ENCODE measurements at regions not wholly inside any gene's neighbourhood (a gene's known extent, or its start where the extent isn't known, plus 50 kb on each side); places are given as distances from the start of the nearest gene placed in this dataset.

GRCh38 chr4:187069398-187069797 lies 345.7 kb upstream of the FAT1 start:
- Histone ChIP-seq H3K9me3 (ENCODE audit: control insufficient read depth, insufficient read depth, low read length) (peaks cover 6% of the 10 kb centered on the region), H3K4me3 (ENCODE audit: low read length) (no peak overlapping the region), H3K36me3 (ENCODE audit: control insufficient read depth, insufficient read depth, low read length) (no peaks in the 10 kb centered on the region), H3K27me3 (ENCODE audit: control insufficient read depth, insufficient read depth, low read length) (no peaks in the 10 kb centered on the region), H3K4me1 (ENCODE audit: control insufficient read depth, insufficient read depth, low read length) (no peaks in the 10 kb centered on the region), H3K27ac (ENCODE audit: low read length) (no peak overlapping the region)
- Mint-ChIP-seq H3K9me3 (peaks cover 5 to 18% of the 10 kb centered on the region in 2 donors), H3K36me3 (no peaks in the 10 kb centered on the region), H3K27me3 (ENCODE audit: low read depth in 2 of 2) (no peaks in the 10 kb centered on the region), H3K4me3 (no peak overlapping the region), H3K4me1 (no peaks in the 10 kb centered on the region), H3K27ac (no peak overlapping the region)
- DNase-seq (no peak), ATAC-seq (no peak)
- intact Hi-C loops (cut with micrococcal nuclease): no loop called here
- WGBS (ENCODE audit: insufficient coverage): 76% methylated on average over 10 of the region's 10 CpGs
- no peak for TF ChIP-seq CTCF (IDR thresholded peaks at IDR 0.05)

GRCh38 chr4:187070158-187070557 lies 346.5 kb upstream of the FAT1 start:
- H3K4me3 ChIP-seq (ENCODE audit: low read length): no peak overlapping the region
- no peaks in the 10 kb centered on the region for H3K27me3 ChIP-seq (ENCODE audit: control insufficient read depth, insufficient read depth, low read length)
- 73% methylated on average over 3 of the region's 3 CpGs for WGBS (ENCODE audit: insufficient coverage)
- H3K27ac ChIP-seq (ENCODE audit: low read length): no peak overlapping the region
- no peaks in the 10 kb centered on the region for H3K4me1 Mint-ChIP-seq
- peaks cover 5 to 18% of the 10 kb centered on the region in 2 donors for H3K9me3 Mint-ChIP-seq
- no peak for TF ChIP-seq CTCF (IDR thresholded peaks at IDR 0.05)
- ATAC-seq (no peak), DNase-seq (no peak)
- no peak overlapping the region for H3K27ac Mint-ChIP-seq
- peaks cover 6% of the 10 kb centered on the region for H3K9me3 ChIP-seq (ENCODE audit: control insufficient read depth, insufficient read depth, low read length)
- H3K36me3 ChIP-seq (ENCODE audit: control insufficient read depth, insufficient read depth, low read length): no peaks in the 10 kb centered on the region
- no peak overlapping the region for H3K4me3 Mint-ChIP-seq
- H3K36me3 Mint-ChIP-seq: no peaks in the 10 kb centered on the region
- H3K27me3 Mint-ChIP-seq (ENCODE audit: low read depth in 2 of 2): no peaks in the 10 kb centered on the region
- no peaks in the 10 kb centered on the region for H3K4me1 ChIP-seq (ENCODE audit: control insufficient read depth, insufficient read depth, low read length)
- intact Hi-C loops (cut with micrococcal nuclease): no loop called here

- no peak overlapping the region for H3K4me3 Mint-ChIP-seq
- Histone ChIP-seq H3K27me3 (ENCODE audit: control insufficient read depth, insufficient read depth, low read length) (no peaks in the 10 kb centered on the region), H3K27ac (ENCODE audit: low read length) (no peak overlapping the region), H3K4me1 (ENCODE audit: control insufficient read depth, insufficient read depth, low read length) (no peaks in the 10 kb centered on the region), H3K9me3 (ENCODE audit: control insufficient read depth, insufficient read depth, low read length) (peaks cover 6% of the 10 kb centered on the region), H3K4me3 (ENCODE audit: low read length) (no peak overlapping the region), H3K36me3 (ENCODE audit: control insufficient read depth, insufficient read depth, low read length) (no peaks in the 10 kb centered on the region)
- DNase-seq (no peak), ATAC-seq (no peak)
- intact Hi-C loops (cut with micrococcal nuclease): no loop called here
- TF ChIP-seq CTCF (IDR thresholded peaks at IDR 0.05): no peak
- no peaks in the 10 kb centered on the region for H3K27me3 Mint-ChIP-seq (ENCODE audit: low read depth in 2 of 2)
- H3K27ac Mint-ChIP-seq: no peak overlapping the region
- H3K4me1 Mint-ChIP-seq: no peaks in the 10 kb centered on the region
- peaks cover 3 to 18% of the 10 kb centered on the region in 2 donors for H3K9me3 Mint-ChIP-seq
- H3K36me3 Mint-ChIP-seq: no peaks in the 10 kb centered on the region
- WGBS (ENCODE audit: insufficient coverage): 63% methylated on average over 1 of the region's 1 CpG
Observed at GRCh38 chr4:187070740-187071139, 347.1 kb upstream of the FAT1 start.

GRCh38 chr4:187071946-187072600 lies 348.4 kb upstream of the FAT1 start:
- H3K4me3 ChIP-seq (ENCODE audit: low read length): no peak overlapping the region
- peaks cover 6% of the 10 kb centered on the region for H3K9me3 ChIP-seq (ENCODE audit: control insufficient read depth, insufficient read depth, low read length)
- no peaks in the 10 kb centered on the region for H3K27me3 Mint-ChIP-seq (ENCODE audit: low read depth in 2 of 2)
- H3K9me3 Mint-ChIP-seq: peaks cover 3 to 16% of the 10 kb centered on the region in 2 donors
- no peaks in the 10 kb centered on the region for H3K27me3 ChIP-seq (ENCODE audit: control insufficient read depth, insufficient read depth, low read length)
- no peaks in the 10 kb centered on the region for H3K36me3 ChIP-seq (ENCODE audit: control insufficient read depth, insufficient read depth, low read length)
- 83% methylated on average over 11 of the region's 11 CpGs for WGBS (ENCODE audit: insufficient coverage)
- no peaks in the 10 kb centered on the region for H3K4me1 ChIP-seq (ENCODE audit: control insufficient read depth, insufficient read depth, low read length)
- intact Hi-C loops (cut with micrococcal nuclease): no loop called here
- no peaks in the 10 kb centered on the region for H3K4me1 Mint-ChIP-seq
- H3K27ac ChIP-seq (ENCODE audit: low read length): no peak overlapping the region
- DNase-seq: no peak
- TF ChIP-seq CTCF (IDR thresholded peaks at IDR 0.05): no peak
- H3K4me3 Mint-ChIP-seq: no peak overlapping the region
- no peak overlapping the region for H3K27ac Mint-ChIP-seq
- ATAC-seq: no peak
- no peaks in the 10 kb centered on the region for H3K36me3 Mint-ChIP-seq
